OCI-LY3 (cell line): ENCODE measurements at regions not wholly inside any gene's neighbourhood (a gene's known extent, or its start where the extent isn't known, plus 50 kb on each side); places are given as distances from the start of the nearest gene placed in this dataset.

Experiments
- H2AFZ ChIP-seq: fragments of 200-600, 300-600 bp; shearing (Covaris generic); 2 replicates; pipeline ENCODE4 v1.6.0; 2014; ENCODE audit warnings: antibody characterized with exemption, low read depth, low read length
- H3K27ac ChIP-seq: fragments of 200-600, 300-600 bp; sonication (generic); 2 replicates; pipeline ENCODE4 v1.5.1; 2014; ENCODE audit warnings: mild to moderate bottlenecking, low read length, moderate library complexity, mixed read lengths
- H3K27me3 ChIP-seq: fragments of 200-600, 300-600 bp; sonication (generic); 2 replicates; pipeline ENCODE4 v1.6.1; 2014; ENCODE audit warnings: low read depth, low read length, mixed read lengths
- H3K36me3 ChIP-seq: fragments of 200-600, 300-600 bp; sonication (generic); replicated peaks from 2 replicates; pipeline ENCODE3; 2014; ENCODE audit warnings: low read depth, low read length, mixed read lengths
- H3K4me1 ChIP-seq: fragments of 300-600, 200-600 bp; sonication (generic); 2 replicates; pipeline ENCODE4 v1.6.1; 2014; ENCODE audit warnings: low read length, mixed read lengths
- H3K4me2 ChIP-seq: fragments of 200-600, 300-600 bp; sonication (generic); 2 replicates; pipeline ENCODE4 v1.6.1; 2014; ENCODE audit warnings: low read length, mixed read lengths
- H3K4me3 ChIP-seq: fragments of 300-600, 200-600 bp; sonication (generic); 2 replicates; pipeline ENCODE4 v1.5.1; 2014; ENCODE audit warnings: antibody characterized with exemption, mild to moderate bottlenecking, low read length, moderate library complexity
- H3K79me2 ChIP-seq: fragments of 300-600, 200-600 bp; shearing (Covaris generic); 2 replicates; pipeline ENCODE4 v1.6.1; 2014; ENCODE audit warnings: mild to moderate bottlenecking, low read length, mixed read lengths
- H3K9ac ChIP-seq: fragments of 300-600, 200-600 bp; shearing (Covaris generic); 2 replicates; pipeline ENCODE4 v1.6.0; 2014; ENCODE audit warnings: mild to moderate bottlenecking, low read length, moderate library complexity
- H3K9me3 ChIP-seq: fragments of 200-600, 300-600 bp; shearing (Covaris generic); 2 replicates; pipeline ENCODE4 v1.6.1; 2014; ENCODE audit warnings: low read length, mixed read lengths; ENCODE audit not compliant: insufficient read depth
- H4K20me1 ChIP-seq: fragments of 200-600, 300-600 bp; sonication (generic); 2 replicates; pipeline ENCODE4 v1.6.1; 2016; ENCODE audit warnings: low read length, mixed read lengths; ENCODE audit not compliant: insufficient read depth
- EZH2phosphoT487 ChIP-seq: fragments of 200-600 bp; shearing (Covaris generic); IDR thresholded peaks from 2 replicates; pipeline ENCODE4 v1.6.1; 2018; ENCODE audit warnings: antibody characterized with exemption, mixed run types, low read depth
- TF ChIP-seq, protein P1 (sequence below): fragments of 200-600, 300-600 bp; sonication (generic); IDR thresholded peaks from 2 replicates; pipeline ENCODE4 v1.5.1; 2014; ENCODE audit warnings: antibody characterized with exemption, low read length, low read depth

DNA sequence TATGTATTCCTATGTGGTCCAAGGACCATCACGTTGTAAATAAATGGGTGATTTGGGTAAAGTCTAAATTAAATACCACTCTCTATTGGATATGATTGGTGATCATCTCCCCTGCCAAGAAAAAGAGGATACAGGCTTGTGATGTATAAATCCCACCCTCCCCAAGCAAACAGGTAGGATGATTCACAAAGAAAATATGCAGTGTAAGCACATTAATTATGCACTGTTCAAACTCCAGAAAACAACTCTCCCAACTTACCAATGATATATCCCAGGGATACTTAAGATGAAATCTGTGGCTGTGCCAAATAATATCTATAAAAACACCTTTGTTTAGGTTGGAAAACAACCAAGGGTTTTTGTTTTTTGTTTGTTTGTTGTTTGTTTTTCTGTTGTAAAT lies 795.9 kb downstream of the XPNPEP1 start:
- no peaks in the 10 kb centered on the region for H3K9me3 ChIP-seq
- TF ChIP-seq, protein P1, sequence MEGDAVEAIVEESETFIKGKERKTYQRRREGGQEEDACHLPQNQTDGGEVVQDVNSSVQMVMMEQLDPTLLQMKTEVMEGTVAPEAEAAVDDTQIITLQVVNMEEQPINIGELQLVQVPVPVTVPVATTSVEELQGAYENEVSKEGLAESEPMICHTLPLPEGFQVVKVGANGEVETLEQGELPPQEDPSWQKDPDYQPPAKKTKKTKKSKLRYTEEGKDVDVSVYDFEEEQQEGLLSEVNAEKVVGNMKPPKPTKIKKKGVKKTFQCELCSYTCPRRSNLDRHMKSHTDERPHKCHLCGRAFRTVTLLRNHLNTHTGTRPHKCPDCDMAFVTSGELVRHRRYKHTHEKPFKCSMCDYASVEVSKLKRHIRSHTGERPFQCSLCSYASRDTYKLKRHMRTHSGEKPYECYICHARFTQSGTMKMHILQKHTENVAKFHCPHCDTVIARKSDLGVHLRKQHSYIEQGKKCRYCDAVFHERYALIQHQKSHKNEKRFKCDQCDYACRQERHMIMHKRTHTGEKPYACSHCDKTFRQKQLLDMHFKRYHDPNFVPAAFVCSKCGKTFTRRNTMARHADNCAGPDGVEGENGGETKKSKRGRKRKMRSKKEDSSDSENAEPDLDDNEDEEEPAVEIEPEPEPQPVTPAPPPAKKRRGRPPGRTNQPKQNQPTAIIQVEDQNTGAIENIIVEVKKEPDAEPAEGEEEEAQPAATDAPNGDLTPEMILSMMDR = no peak
- no peak for TF ChIP-seq EZH2phosphoT487
- H3K9ac ChIP-seq = no peak overlapping the region
- H3K27me3 ChIP-seq = no peaks in the 10 kb centered on the region
- H4K20me1 ChIP-seq = no peaks in the 10 kb centered on the region
- no peak overlapping the region for H3K27ac ChIP-seq
- H3K4me3 ChIP-seq = no peak overlapping the region
- no peak overlapping the region for H3K4me2 ChIP-seq
- H3K36me3 ChIP-seq = no peaks in the 10 kb centered on the region
- H3K79me2 ChIP-seq = no peaks in the 10 kb centered on the region
- no peak overlapping the region for H2AFZ ChIP-seq
- H3K4me1 ChIP-seq = no peaks in the 10 kb centered on the region

DNA sequence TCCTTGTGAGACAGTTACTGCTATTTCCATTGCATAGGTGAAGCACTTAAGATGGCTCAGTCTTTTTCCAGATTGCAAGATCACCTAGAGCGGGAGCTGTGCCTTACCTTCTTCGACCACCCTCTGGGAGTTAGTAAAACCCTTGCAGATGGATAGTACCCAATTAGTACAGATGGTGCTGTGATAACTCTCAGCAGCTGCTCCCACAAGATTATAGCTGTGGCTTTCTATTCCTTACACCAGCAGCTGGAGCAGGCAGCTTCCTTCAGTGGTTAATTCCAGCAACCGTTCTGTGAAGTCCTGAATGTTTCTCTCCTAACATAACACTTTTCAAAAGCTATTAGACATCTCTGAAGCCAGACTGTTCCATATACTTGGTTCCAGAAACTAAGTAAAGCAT lies 796.8 kb downstream of the XPNPEP1 start:
- Histone ChIP-seq H3K4me3 (no peak overlapping the region), H3K79me2 (no peaks in the 10 kb centered on the region), H3K4me2 (no peak overlapping the region), H4K20me1 (no peaks in the 10 kb centered on the region), H3K36me3 (no peaks in the 10 kb centered on the region), H2AFZ (no peak overlapping the region), H3K27me3 (no peaks in the 10 kb centered on the region), H3K27ac (no peak overlapping the region), H3K9ac (no peak overlapping the region), H3K9me3 (no peaks in the 10 kb centered on the region), H3K4me1 (no peaks in the 10 kb centered on the region)
- TF ChIP-seq, protein P1 = no peak
- TF ChIP-seq EZH2phosphoT487 = no peak

DNA sequence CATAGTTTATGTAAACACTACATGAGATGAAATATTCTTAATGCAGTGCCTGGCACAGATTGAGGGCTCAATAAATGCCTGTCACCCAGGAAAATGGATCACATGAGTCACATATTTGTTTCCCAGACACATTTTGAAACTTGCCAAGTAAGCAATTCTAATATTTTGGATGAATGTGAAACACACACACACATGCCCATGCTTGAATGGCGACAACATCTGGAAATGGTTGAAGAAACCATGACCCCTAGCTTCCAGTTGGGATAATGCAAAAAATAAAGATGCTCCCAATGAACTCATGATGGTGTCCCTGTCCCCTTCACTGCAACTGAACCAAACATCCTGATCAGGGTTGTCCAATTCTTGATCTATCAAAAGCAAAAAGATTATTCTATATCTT lies 797.3 kb downstream of the XPNPEP1 start:
- Histone ChIP-seq H3K27ac (no peak overlapping the region), H3K4me1 (no peaks in the 10 kb centered on the region), H3K36me3 (no peaks in the 10 kb centered on the region), H3K4me3 (no peak overlapping the region), H3K79me2 (no peaks in the 10 kb centered on the region), H3K9ac (no peak overlapping the region), H3K4me2 (no peak overlapping the region), H4K20me1 (no peaks in the 10 kb centered on the region), H3K27me3 (no peaks in the 10 kb centered on the region), H3K9me3 (no peaks in the 10 kb centered on the region), H2AFZ (no peak overlapping the region)
- TF ChIP-seq, protein P1 = peak; percentile 32
- TF ChIP-seq EZH2phosphoT487 = no peak

DNA sequence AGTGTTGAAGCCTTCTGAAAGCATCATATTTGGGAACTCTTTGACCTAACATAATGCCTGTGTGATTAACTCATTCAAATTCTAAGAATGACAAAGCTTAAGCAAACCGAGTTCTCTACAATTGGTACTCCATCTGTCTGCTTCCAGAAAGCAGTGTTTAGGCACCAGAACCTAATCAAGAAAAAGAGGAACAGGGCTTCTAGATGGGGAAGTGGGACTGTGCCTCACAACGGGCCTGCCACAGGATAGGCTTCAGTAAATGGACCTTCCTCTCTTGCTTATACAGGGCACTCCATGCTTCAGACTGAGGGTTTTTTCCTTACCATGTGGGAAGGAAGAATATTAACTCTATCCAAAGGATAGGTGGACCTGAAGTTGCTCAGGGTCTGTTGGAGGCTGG lies 808.1 kb downstream of the XPNPEP1 start:
- H3K9me3 ChIP-seq = peaks cover 10% of the 10 kb centered on the region; the same call in 1 of the 2 replicates
- H4K20me1 ChIP-seq = no peaks in the 10 kb centered on the region
- H3K27me3 ChIP-seq = no peaks in the 10 kb centered on the region
- no peak overlapping the region for H2AFZ ChIP-seq
- no peak overlapping the region for H3K9ac ChIP-seq
- H3K27ac ChIP-seq = no peak overlapping the region; the same call in 1 of the 2 replicates
- no peaks in the 10 kb centered on the region for H3K79me2 ChIP-seq
- TF ChIP-seq, protein P1 = no peak
- no peak for TF ChIP-seq EZH2phosphoT487
- H3K36me3 ChIP-seq = no peaks in the 10 kb centered on the region
- peaks cover 20% of the 10 kb centered on the region for H3K4me1 ChIP-seq
- H3K4me3 ChIP-seq = no peak overlapping the region
- H3K4me2 ChIP-seq = 0 out of 2 replicates have a peak overlapping the region, but pooled peaks have one; percentile 9
